DND-41 (cell line): ENCODE measurements at regions not wholly inside any gene's neighbourhood (a gene's known extent, or its start where the extent isn't known, plus 50 kb on each side); places are given as distances from the start of the nearest gene placed in this dataset.

Experiments
- ATAC-seq: fragments of 200-7000 bp; cut with Tn5 transposase; 3 replicates; pipeline ENCODE4 v1.9.1; 2021; ENCODE audit warnings: low read depth; ENCODE audit not compliant: insufficient read depth
- DNase-seq: peaks from one replicate; pipeline ENCODE4 v3.0.0-alpha.2; 2020
- H2AFZ ChIP-seq: 2 replicates; pipeline ENCODE4 v1.6.0; 2012; ENCODE audit warnings: low read depth, low read length
- H3K27ac ChIP-seq: 2 replicates; pipeline ENCODE4 v1.5.1; 2012; ENCODE audit warnings: low read length, inconsistent platforms
- H3K27me3 ChIP-seq: fragments of 200-600 bp; sonication (generic); 2 replicates; pipeline ENCODE4 v1.6.0; 2012; ENCODE audit warnings: low read length, mild to moderate bottlenecking, inconsistent platforms; ENCODE audit not compliant: insufficient read depth, poor library complexity
- H3K36me3 ChIP-seq: 2 replicates; pipeline ENCODE4 v1.5.1; 2012; ENCODE audit warnings: low read length, inconsistent platforms; ENCODE audit not compliant: insufficient read depth
- H3K4me1 ChIP-seq: 2 replicates; pipeline ENCODE4 v1.5.1; 2012; ENCODE audit warnings: mild to moderate bottlenecking, low read length; ENCODE audit not compliant: insufficient read depth
- H3K4me2 ChIP-seq: 2 replicates; pipeline ENCODE4 v1.6.0; 2012; ENCODE audit warnings: mild to moderate bottlenecking, moderate library complexity, low read length, inconsistent platforms; ENCODE audit not compliant: insufficient read depth
- H3K4me3 ChIP-seq, 2 experiments: fragments of 200-600 bp in 1 of 2; shearing (Covaris generic) in 1 of 2; 2 replicates each; pipeline ENCODE4 v1.5.1; 2012 to 2016; ENCODE audit warnings: inconsistent platforms in 2 of 2, low read length in 2 of 2, mild to moderate bottlenecking in 2 of 2, low read depth in 1 of 2, moderate library complexity in 1 of 2
- H3K79me2 ChIP-seq: 2 replicates; pipeline ENCODE4 v1.6.0; 2012; ENCODE audit warnings: low read length, inconsistent platforms; ENCODE audit not compliant: insufficient read depth
- H3K9ac ChIP-seq: 2 replicates; pipeline ENCODE4 v1.6.0; 2012; ENCODE audit warnings: low read depth, mild to moderate bottlenecking, inconsistent platforms, low read length, moderate library complexity
- H3K9me3 ChIP-seq: 2 replicates; pipeline ENCODE4 v1.5.1; 2012; ENCODE audit warnings: low read length, moderate library complexity, mild to moderate bottlenecking, inconsistent platforms; ENCODE audit not compliant: insufficient read depth, severe bottlenecking
- H4K20me1 ChIP-seq: 2 replicates; pipeline ENCODE4 v1.6.0; 2012; ENCODE audit warnings: low read length; ENCODE audit not compliant: insufficient read depth
- EZH2 ChIP-seq: IDR thresholded peaks from 3 replicates; pipeline ENCODE4 v1.6.1; 2012; ENCODE audit warnings: borderline replicate concordance, low read depth, mild to moderate bottlenecking, moderate library complexity, low read length, inconsistent platforms; ENCODE audit not compliant: severe bottlenecking
- TF ChIP-seq, protein P1 (sequence below): IDR thresholded peaks from 2 replicates; pipeline ENCODE4 v1.5.1; 2012; ENCODE audit warnings: borderline replicate concordance, low read length, moderate library complexity, mild to moderate bottlenecking; ENCODE audit not compliant: poor library complexity, severe bottlenecking; ENCODE audit errors: extremely low read depth

DNA sequence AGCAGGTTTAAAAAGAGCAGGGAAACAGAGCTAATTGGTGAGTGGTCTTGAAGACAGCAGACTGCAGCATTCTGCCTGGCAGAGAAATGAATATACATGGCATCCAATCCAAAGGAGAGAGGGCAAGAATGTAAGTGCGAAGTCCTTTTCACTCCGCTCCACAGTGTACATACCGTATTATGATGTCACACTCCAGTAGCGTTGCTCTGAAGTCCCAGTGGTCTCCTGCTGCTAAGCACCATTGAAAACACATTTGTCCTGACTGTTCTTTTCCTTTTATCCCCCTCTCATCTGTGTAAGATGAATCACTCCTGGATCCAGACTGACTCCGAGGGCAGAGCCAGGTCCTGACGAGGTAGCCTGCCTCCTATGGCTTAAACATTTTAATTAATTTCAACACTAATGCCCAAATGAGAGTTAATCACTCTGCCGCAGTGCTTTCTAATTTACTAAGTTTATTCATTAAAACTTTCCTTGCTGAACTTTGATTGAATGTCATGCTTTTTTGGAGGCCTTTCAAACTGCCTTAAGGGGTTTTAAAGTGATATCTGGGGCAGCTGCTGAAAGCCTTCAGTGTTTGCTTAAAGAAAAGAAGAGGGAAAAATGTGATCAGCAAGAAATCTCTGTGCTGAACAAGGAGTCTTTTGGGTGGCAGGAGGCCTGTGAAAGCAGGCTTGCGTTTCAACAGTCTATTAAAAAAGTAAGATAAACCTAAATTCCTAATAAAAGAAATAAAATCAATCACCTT is 227.2 kb downstream of the ATG4C start:
- TF ChIP-seq, protein P1, sequence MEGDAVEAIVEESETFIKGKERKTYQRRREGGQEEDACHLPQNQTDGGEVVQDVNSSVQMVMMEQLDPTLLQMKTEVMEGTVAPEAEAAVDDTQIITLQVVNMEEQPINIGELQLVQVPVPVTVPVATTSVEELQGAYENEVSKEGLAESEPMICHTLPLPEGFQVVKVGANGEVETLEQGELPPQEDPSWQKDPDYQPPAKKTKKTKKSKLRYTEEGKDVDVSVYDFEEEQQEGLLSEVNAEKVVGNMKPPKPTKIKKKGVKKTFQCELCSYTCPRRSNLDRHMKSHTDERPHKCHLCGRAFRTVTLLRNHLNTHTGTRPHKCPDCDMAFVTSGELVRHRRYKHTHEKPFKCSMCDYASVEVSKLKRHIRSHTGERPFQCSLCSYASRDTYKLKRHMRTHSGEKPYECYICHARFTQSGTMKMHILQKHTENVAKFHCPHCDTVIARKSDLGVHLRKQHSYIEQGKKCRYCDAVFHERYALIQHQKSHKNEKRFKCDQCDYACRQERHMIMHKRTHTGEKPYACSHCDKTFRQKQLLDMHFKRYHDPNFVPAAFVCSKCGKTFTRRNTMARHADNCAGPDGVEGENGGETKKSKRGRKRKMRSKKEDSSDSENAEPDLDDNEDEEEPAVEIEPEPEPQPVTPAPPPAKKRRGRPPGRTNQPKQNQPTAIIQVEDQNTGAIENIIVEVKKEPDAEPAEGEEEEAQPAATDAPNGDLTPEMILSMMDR, result no peak
- TF ChIP-seq EZH2, result no peak
- ATAC-seq (no peak), DNase-seq (no peak)
- Histone ChIP-seq H2AFZ (no peak overlapping the region), H3K4me3 (no peak overlapping the region), H3K27me3 (no peaks in the 10 kb centered on the region), H4K20me1 (no peaks in the 10 kb centered on the region), H3K4me1 (no peaks in the 10 kb centered on the region), H3K4me2 (no peak overlapping the region), H3K79me2 (no peaks in the 10 kb centered on the region), H3K36me3 (no peaks in the 10 kb centered on the region), H3K9ac (no peak overlapping the region), H3K27ac (no peak overlapping the region), H3K9me3 (no peaks in the 10 kb centered on the region)

DNA sequence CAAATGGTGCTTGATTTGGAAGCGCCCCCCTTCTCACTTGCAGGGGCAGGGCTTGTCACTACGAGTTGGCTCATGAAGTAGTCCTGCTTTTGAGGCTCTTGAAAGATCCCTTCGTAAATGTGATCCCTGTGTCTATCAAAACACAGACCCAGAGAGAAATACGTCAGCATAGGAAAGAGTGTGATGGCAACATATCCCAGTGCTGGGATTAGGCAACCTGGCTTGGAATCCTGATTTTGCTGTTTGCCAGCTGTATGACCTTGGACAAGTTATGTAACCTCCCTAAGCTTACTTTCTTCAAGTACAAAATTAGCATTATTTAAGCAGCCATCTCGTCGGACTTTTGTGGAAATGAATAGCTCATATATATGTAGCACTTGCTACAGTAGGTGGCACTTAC is 228.4 kb downstream of the ATG4C start:
- H3K4me2 ChIP-seq, result no peak overlapping the region
- no peak for TF ChIP-seq EZH2
- TF ChIP-seq, protein P1, result no peak
- no peak overlapping the region for H2AFZ ChIP-seq
- no peaks in the 10 kb centered on the region for H3K4me1 ChIP-seq
- H3K27me3 ChIP-seq, result no peaks in the 10 kb centered on the region
- DNase-seq (no peak), ATAC-seq (no peak)
- no peak overlapping the region for H3K4me3 ChIP-seq
- no peaks in the 10 kb centered on the region for H3K9me3 ChIP-seq
- no peak overlapping the region for H3K27ac ChIP-seq
- H4K20me1 ChIP-seq, result no peaks in the 10 kb centered on the region
- no peaks in the 10 kb centered on the region for H3K36me3 ChIP-seq
- H3K9ac ChIP-seq, result no peak overlapping the region
- no peaks in the 10 kb centered on the region for H3K79me2 ChIP-seq

DNA sequence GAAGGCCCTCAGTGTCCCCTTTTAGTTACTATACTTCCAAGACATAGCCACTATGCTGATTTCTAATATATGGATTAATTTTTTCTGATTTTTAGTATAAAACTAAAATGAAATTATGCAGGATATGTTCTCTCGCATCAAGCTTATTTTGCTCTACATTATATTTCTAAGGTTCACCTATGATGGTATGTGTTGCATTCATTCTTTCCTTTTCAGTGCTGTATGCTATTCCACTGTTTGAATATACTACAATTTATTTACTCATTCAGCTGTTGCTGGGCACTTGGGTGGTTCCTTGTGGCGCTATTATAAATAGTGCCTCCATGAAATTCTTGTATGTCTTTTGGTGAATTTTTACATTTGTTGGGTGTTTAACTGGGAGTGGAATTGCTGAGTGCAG is 230.3 kb downstream of the ATG4C start:
- no peak for DNase-seq
- H3K36me3 ChIP-seq, result no peaks in the 10 kb centered on the region

More for the DNA sequence above, 230.3 kb downstream of the ATG4C start:
- H2AFZ ChIP-seq, result no peak overlapping the region
- H3K27me3 ChIP-seq, result no peaks in the 10 kb centered on the region
- H3K4me3 ChIP-seq, result no peak overlapping the region
- no peaks in the 10 kb centered on the region for H3K79me2 ChIP-seq
- H4K20me1 ChIP-seq, result no peaks in the 10 kb centered on the region
- H3K27ac ChIP-seq, result no peak overlapping the region
- no peaks in the 10 kb centered on the region for H3K4me1 ChIP-seq
- no peak overlapping the region for H3K4me2 ChIP-seq
- no peaks in the 10 kb centered on the region for H3K9me3 ChIP-seq
- TF ChIP-seq EZH2, result no peak
- TF ChIP-seq, protein P1, result no peak
- H3K9ac ChIP-seq, result no peak overlapping the region
- no peak for ATAC-seq
